Lower leg skin (tissue), 4 donors: ENCODE measurements at regions not wholly inside any gene's neighbourhood (a gene's known extent, or its start where the extent isn't known, plus 50 kb on each side); places are given as distances from the start of the nearest gene placed in this dataset.

Source experiments
- DNase-seq, 2 donors: peaks; one replicate each; pipeline ENCODE4 v3.0.0-alpha.2; 2019; ENCODE audit warnings: low spot score in 2 of 2
- H3K4me3 ChIP-seq: fragments of 200-600 bp; sonication (generic); 2 replicates; pipeline ENCODE4 v1.5.1; 2017; ENCODE audit warnings: mild to moderate bottlenecking, low read depth; ENCODE audit not compliant: poor library complexity, severe bottlenecking
- CTCF ChIP-seq, 3 donors: fragments of 450-650 bp; IDR thresholded peaks; one replicate each; pipeline ENCODE4 v1.5.1; 2016; ENCODE audit warnings: antibody characterized with exemption in 3 of 3, mild to moderate bottlenecking in 3 of 3, moderate library complexity in 2 of 3
- POLR2A ChIP-seq, 2 donors: fragments of 450-650 bp; IDR thresholded peaks; one replicate each; pipeline ENCODE4 v1.6.1; 2016 to 2017; ENCODE audit warnings: antibody characterized with exemption in 2 of 2, mild to moderate bottlenecking in 1 of 2, moderate library complexity in 1 of 2
- WGBS, 2 donors: methylation state at CpG; one replicate each; pipeline ENCODE4 v1.1.5; 2018; 5-methylcytosine and 5-hydroxymethylcytosine counted together
- intact Hi-C: fragments of 100-400 bp; cut with DNase I; formaldehyde crosslinking; loops from one replicate; pipeline ENCODE4 v1.15.0; 2023; ENCODE audit warnings: low total_unique reads

- H3K4me3 ChIP-seq = no peak overlapping the region
- intact Hi-C loops = no loop called here
- 71 to 79% methylated on average over 4 of the region's 4 CpGs for WGBS, 2 donors
Observed at GRCh38 chr16:17728196-17728595, 257.4 kb upstream of the XYLT1 start.

GRCh38 chr16:17724242-17724898 is 253.6 kb upstream of the XYLT1 start:
- intact Hi-C loops = no loop called here
- no peak for DNase-seq

More at GRCh38 chr16:17728196-17728595, 257.4 kb upstream of the XYLT1 start:
- TF ChIP-seq POLR2A (IDR thresholded peaks at IDR 0.05) = no peak
- TF ChIP-seq CTCF (IDR thresholded peaks at IDR 0.05) = no peak
- DNase-seq = no peak

GRCh38 chr16:17723531-17724134 is 252.9 kb upstream of the XYLT1 start:
- no peak for TF ChIP-seq CTCF (IDR thresholded peaks at IDR 0.05)
- no peak for TF ChIP-seq POLR2A (IDR thresholded peaks at IDR 0.05)
- WGBS, 2 donors = 90% methylated on average over 10 of the region's 10 CpGs
- intact Hi-C loops = no loop called here
- DNase-seq = no peak
- no peak overlapping the region for H3K4me3 ChIP-seq

More at GRCh38 chr16:17724242-17724898, 253.6 kb upstream of the XYLT1 start:
- no peak overlapping the region for H3K4me3 ChIP-seq
- WGBS, 2 donors = 74 to 80% methylated on average over 10 of the region's 10 CpGs
- no peak for TF ChIP-seq CTCF (IDR thresholded peaks at IDR 0.05)
- TF ChIP-seq POLR2A (IDR thresholded peaks at IDR 0.05) = no peak

GRCh38 chr16:17718495-17718894 is 247.7 kb upstream of the XYLT1 start:
- 79 to 81% methylated on average over 2 of the region's 2 CpGs for WGBS, 2 donors
- DNase-seq = no peak
- intact Hi-C loops = no loop called here
- TF ChIP-seq POLR2A (IDR thresholded peaks at IDR 0.05) = no peak
- TF ChIP-seq CTCF (IDR thresholded peaks at IDR 0.05) = no peak
- no peak overlapping the region for H3K4me3 ChIP-seq

- DNase-seq = no peak
- intact Hi-C loops = no loop called here
- TF ChIP-seq CTCF (IDR thresholded peaks at IDR 0.05) (no peak), POLR2A (IDR thresholded peaks at IDR 0.05) (no peak)
- WGBS, 2 donors = 88 to 92% methylated on average over 4 of the region's 4 CpGs
- H3K4me3 ChIP-seq = no peak overlapping the region
Observed at GRCh38 chr16:17705847-17706246, 235.1 kb upstream of the XYLT1 start.
